ENCODE measurements at regions not wholly inside any gene's neighbourhood (a gene's known extent, or its start where the extent isn't known, plus 50 kb on each side); places are given as distances from the start of the nearest gene placed in this dataset.
A peak's percentile ranks its signal among the peaks of the same experiment; 100 is the strongest.
"Not testable (repeated sequence)": the region's sequence is repeated elsewhere in the genome, so short reads cannot be mapped to it uniquely, and the experiment has no call there.

DNA sequence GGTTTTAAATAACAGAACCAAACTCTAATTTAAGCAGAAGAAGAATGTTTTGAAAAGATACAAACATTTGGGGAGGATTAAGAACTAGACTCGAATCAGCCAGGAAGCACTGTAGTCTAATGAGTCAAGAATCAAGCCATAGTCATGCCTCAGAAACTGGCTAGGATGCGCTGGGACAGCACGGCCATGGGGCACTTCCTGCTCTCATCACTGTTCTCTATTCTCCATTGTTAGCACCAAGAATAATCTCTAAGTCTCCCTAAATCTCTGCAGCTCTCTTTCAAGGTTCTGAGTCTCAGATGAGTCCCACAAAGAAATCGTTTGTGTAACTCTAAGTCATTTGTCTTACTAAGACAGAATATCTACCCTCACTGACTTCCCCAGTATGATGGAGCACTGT, 399.0 kb upstream of the KCNMB2 start:
- DNase-seq (ENCODE audit: low spot score), result no peak
- no peaks in the 10 kb centered on the region for H3K36me3 ChIP-seq (ENCODE audit: insufficient read depth, low read length, poor library complexity, severe bottlenecking)
- intact Hi-C loops (cut with micrococcal nuclease; ENCODE audit: unreplicated experiment), result no loop called here
- no peak overlapping the region for H3K27ac ChIP-seq (ENCODE audit: low read depth, low read length, poor library complexity, severe bottlenecking)
- ChIA-PET POLR2A (ENCODE audit: low non-redundant PET) (no interaction called here), CTCF (no interaction called here)
- no peaks in the 10 kb centered on the region for H3K4me1 ChIP-seq (ENCODE audit: insufficient read depth, low read length, poor library complexity, severe bottlenecking)
- H3K4me3 ChIP-seq (ENCODE audit: low read depth, low read length, poor library complexity, severe bottlenecking), result no peak overlapping the region
- TF ChIP-seq EZH2 (IDR thresholded peaks at IDR 0.05; ENCODE audit: borderline replicate concordance, low read depth, low read length, poor library complexity, severe bottlenecking), result no peak
- BruUV-seq (replicated peaks), result no TSS peak
- no peaks in the 10 kb centered on the region for H3K9me3 ChIP-seq (ENCODE audit: low read depth, low read length, poor library complexity, severe bottlenecking)
- no peaks in the 10 kb centered on the region for H3K27me3 ChIP-seq (replicated peaks; ENCODE audit: insufficient read depth, low read depth, low read length, poor library complexity)

GRCh38 chr3:178137831-178138230, 398.4 kb upstream of the KCNMB2 start:
- CTCF ChIA-PET, result no interaction called here
- BruUV-seq (replicated peaks), result no TSS peak

GRCh38 chr3:178139116-178139515, 397.1 kb upstream of the KCNMB2 start:
- Histone ChIP-seq H3K4me3 (ENCODE audit: low read depth, low read length, poor library complexity, severe bottlenecking) (no peak overlapping the region), H3K36me3 (ENCODE audit: insufficient read depth, low read length, poor library complexity, severe bottlenecking) (no peaks in the 10 kb centered on the region), H3K27ac (ENCODE audit: low read depth, low read length, poor library complexity, severe bottlenecking) (no peak overlapping the region), H3K9me3 (ENCODE audit: low read depth, low read length, poor library complexity, severe bottlenecking) (no peaks in the 10 kb centered on the region), H3K4me1 (ENCODE audit: insufficient read depth, low read length, poor library complexity, severe bottlenecking) (no peaks in the 10 kb centered on the region), H3K27me3 (replicated peaks; ENCODE audit: insufficient read depth, low read depth, low read length, poor library complexity) (no peaks in the 10 kb centered on the region)
- intact Hi-C loops (cut with micrococcal nuclease; ENCODE audit: unreplicated experiment), result no loop called here
- BruUV-seq (replicated peaks), result no TSS peak
- DNase-seq (ENCODE audit: low spot score), result no peak
- POLR2A ChIA-PET (ENCODE audit: low non-redundant PET), result interaction anchor here (0.5 kb wide), 1 partner anchor 54 kb away, joined by 3 read pairs; no protein-coding TSS in a partner anchor
- CTCF ChIA-PET, result no interaction called here
- no peak for TF ChIP-seq EZH2 (IDR thresholded peaks at IDR 0.05; ENCODE audit: borderline replicate concordance, low read depth, low read length, poor library complexity, severe bottlenecking)
- TF ChIP-seq, protein P1, sequence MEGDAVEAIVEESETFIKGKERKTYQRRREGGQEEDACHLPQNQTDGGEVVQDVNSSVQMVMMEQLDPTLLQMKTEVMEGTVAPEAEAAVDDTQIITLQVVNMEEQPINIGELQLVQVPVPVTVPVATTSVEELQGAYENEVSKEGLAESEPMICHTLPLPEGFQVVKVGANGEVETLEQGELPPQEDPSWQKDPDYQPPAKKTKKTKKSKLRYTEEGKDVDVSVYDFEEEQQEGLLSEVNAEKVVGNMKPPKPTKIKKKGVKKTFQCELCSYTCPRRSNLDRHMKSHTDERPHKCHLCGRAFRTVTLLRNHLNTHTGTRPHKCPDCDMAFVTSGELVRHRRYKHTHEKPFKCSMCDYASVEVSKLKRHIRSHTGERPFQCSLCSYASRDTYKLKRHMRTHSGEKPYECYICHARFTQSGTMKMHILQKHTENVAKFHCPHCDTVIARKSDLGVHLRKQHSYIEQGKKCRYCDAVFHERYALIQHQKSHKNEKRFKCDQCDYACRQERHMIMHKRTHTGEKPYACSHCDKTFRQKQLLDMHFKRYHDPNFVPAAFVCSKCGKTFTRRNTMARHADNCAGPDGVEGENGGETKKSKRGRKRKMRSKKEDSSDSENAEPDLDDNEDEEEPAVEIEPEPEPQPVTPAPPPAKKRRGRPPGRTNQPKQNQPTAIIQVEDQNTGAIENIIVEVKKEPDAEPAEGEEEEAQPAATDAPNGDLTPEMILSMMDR (conservative IDR thresholded peaks at IDR 0.05; ENCODE audit: low read depth, low read length), result no peak

More at GRCh38 chr3:178137831-178138230, 398.4 kb upstream of the KCNMB2 start:
- no peaks in the 10 kb centered on the region for H3K9me3 ChIP-seq (ENCODE audit: low read depth, low read length, poor library complexity, severe bottlenecking)
- TF ChIP-seq, protein P1 (conservative IDR thresholded peaks at IDR 0.05; ENCODE audit: low read depth, low read length), result no peak
- TF ChIP-seq EZH2 (IDR thresholded peaks at IDR 0.05; ENCODE audit: borderline replicate concordance, low read depth, low read length, poor library complexity, severe bottlenecking), result no peak
- H3K4me3 ChIP-seq (ENCODE audit: low read depth, low read length, poor library complexity, severe bottlenecking), result no peak overlapping the region
- H3K36me3 ChIP-seq (ENCODE audit: insufficient read depth, low read length, poor library complexity, severe bottlenecking), result no peaks in the 10 kb centered on the region
- intact Hi-C loops (cut with micrococcal nuclease; ENCODE audit: unreplicated experiment), result no loop called here
- no peak for DNase-seq (ENCODE audit: low spot score)
- no peaks in the 10 kb centered on the region for H3K4me1 ChIP-seq (ENCODE audit: insufficient read depth, low read length, poor library complexity, severe bottlenecking)
- no peak overlapping the region for H3K27ac ChIP-seq (ENCODE audit: low read depth, low read length, poor library complexity, severe bottlenecking)
- no peaks in the 10 kb centered on the region for H3K27me3 ChIP-seq (replicated peaks; ENCODE audit: insufficient read depth, low read depth, low read length, poor library complexity)
- POLR2A ChIA-PET (ENCODE audit: low non-redundant PET), result no interaction called here

DNA sequence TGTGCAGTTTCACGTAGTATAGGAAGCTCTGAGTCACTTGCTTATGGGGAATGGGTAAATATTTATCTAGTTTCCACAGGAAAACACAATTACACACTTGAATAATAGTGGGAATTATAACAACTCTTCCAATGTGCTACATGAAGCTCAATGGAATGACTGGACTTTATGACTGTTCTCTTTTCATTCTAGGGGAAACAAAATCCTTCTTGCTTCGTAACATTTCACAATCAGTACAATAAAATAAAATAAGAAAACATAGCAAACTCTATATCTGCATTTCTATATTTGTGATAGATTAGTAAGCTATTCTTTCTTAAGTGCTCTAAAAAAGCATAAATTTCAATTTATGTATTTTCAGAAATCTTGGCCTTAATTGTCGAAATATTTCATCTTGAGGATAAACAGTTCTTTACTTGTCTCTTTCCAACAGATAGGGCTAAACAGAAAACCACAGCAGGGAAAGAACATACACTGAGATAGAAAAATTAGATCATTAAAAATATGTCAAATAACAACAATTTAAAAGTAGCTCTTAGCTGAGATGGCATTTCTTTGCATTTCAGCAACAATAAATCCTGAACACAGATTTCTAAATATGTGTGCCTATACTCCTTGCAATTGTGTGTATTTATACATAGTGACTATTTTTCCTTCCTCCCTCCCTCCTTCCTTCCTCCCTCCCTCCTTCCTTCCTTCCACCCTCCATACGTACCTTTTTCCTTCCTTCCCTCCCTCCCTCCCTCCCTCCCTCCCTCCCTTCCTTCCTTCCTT, 395.5 kb upstream of the KCNMB2 start:
- intact Hi-C loops (cut with micrococcal nuclease; ENCODE audit: unreplicated experiment), result no loop called here
- no peaks in the 10 kb centered on the region for H3K9me3 ChIP-seq (ENCODE audit: low read depth, low read length, poor library complexity, severe bottlenecking)
- TF ChIP-seq EZH2 (IDR thresholded peaks at IDR 0.05; ENCODE audit: borderline replicate concordance, low read depth, low read length, poor library complexity, severe bottlenecking), result no peak
- TF ChIP-seq, protein P1 (conservative IDR thresholded peaks at IDR 0.05; ENCODE audit: low read depth, low read length), result no peak
- BruUV-seq (replicated peaks), result no TSS peak
- ChIA-PET CTCF (no interaction called here), POLR2A (ENCODE audit: low non-redundant PET) (no interaction called here)
- H3K27ac ChIP-seq (ENCODE audit: low read depth, low read length, poor library complexity, severe bottlenecking), result no peak overlapping the region
- H3K27me3 ChIP-seq (replicated peaks; ENCODE audit: insufficient read depth, low read depth, low read length, poor library complexity), result no peaks in the 10 kb centered on the region
- H3K4me3 ChIP-seq (ENCODE audit: low read depth, low read length, poor library complexity, severe bottlenecking), result no peak overlapping the region
- peak; percentile 26 for DNase-seq (ENCODE audit: low spot score)
- no peaks in the 10 kb centered on the region for H3K36me3 ChIP-seq (ENCODE audit: insufficient read depth, low read length, poor library complexity, severe bottlenecking)
- H3K4me1 ChIP-seq (ENCODE audit: insufficient read depth, low read length, poor library complexity, severe bottlenecking), result no peaks in the 10 kb centered on the region

GRCh38 chr3:178141305-178141684, 394.9 kb upstream of the KCNMB2 start:
- H3K27ac ChIP-seq (ENCODE audit: low read depth, low read length, poor library complexity, severe bottlenecking); H3K4me1 ChIP-seq (ENCODE audit: insufficient read depth, low read length, poor library complexity, severe bottlenecking); H3K4me3 ChIP-seq (ENCODE audit: low read depth, low read length, poor library complexity, severe bottlenecking); POLR2A ChIA-PET (ENCODE audit: low non-redundant PET); H3K27me3 ChIP-seq (replicated peaks; ENCODE audit: insufficient read depth, low read depth, low read length, poor library complexity); DNase-seq (ENCODE audit: low spot score); BruUV-seq (replicated peaks); H3K9me3 ChIP-seq (ENCODE audit: low read depth, low read length, poor library complexity, severe bottlenecking); intact Hi-C loops (cut with micrococcal nuclease; ENCODE audit: unreplicated experiment); H3K36me3 ChIP-seq (ENCODE audit: insufficient read depth, low read length, poor library complexity, severe bottlenecking); CTCF ChIA-PET: not testable (repeated sequence)

All from A673 (cell line).